ENCODE measurements at regions not wholly inside any gene's neighbourhood (a gene's known extent, or its start where the extent isn't known, plus 50 kb on each side); places are given as distances from the start of the nearest gene placed in this dataset.

- Histone ChIP-seq H3K4me3 (replicated peaks in 1 of 3) (no peak overlapping the region), H3K4me1 (no peaks in the 10 kb centered on the region), H3K36me3 (no peaks in the 10 kb centered on the region), H3K27ac (no peak overlapping the region), H3K27me3 (no peaks in the 10 kb centered on the region), H3K9me3 (no peaks in the 10 kb centered on the region)
- no peak for TF ChIP-seq CTCF (IDR thresholded peaks at IDR 0.05)
- TF ChIP-seq POLR2A (IDR thresholded peaks at IDR 0.05): no peak
- no peak for DNase-seq
- WGBS, 2 donors: 43 to 46% methylated on average over 2 of the region's 2 CpGs
- intact Hi-C loops (cut with DNase I): no loop called here
Measured at GRCh38 chr5:125336401-125336800, 590.0 kb upstream of the ZNF608 start.

- Histone ChIP-seq H3K27me3 (no peaks in the 10 kb centered on the region), H3K27ac (no peak overlapping the region), H3K4me1 (no peaks in the 10 kb centered on the region), H3K4me3 (replicated peaks in 1 of 3) (no peak overlapping the region), H3K9me3 (no peaks in the 10 kb centered on the region), H3K36me3 (no peaks in the 10 kb centered on the region)
- WGBS, 2 donors: 75 to 77% methylated on average over 2 of the region's 2 CpGs
- intact Hi-C loops (cut with DNase I): no loop called here
- no peak for DNase-seq
- TF ChIP-seq POLR2A (IDR thresholded peaks at IDR 0.05): no peak
- no peak for TF ChIP-seq CTCF (IDR thresholded peaks at IDR 0.05)
Measured at GRCh38 chr5:125337294-125337693, 590.9 kb upstream of the ZNF608 start.

- no peak for TF ChIP-seq POLR2A (IDR thresholded peaks at IDR 0.05)
- no peak for TF ChIP-seq CTCF (IDR thresholded peaks at IDR 0.05)
- WGBS, 2 donors: 87 to 88% methylated on average over 2 of the region's 2 CpGs
- H3K4me3 ChIP-seq (replicated peaks in 1 of 3): no peak overlapping the region
Measured at GRCh38 chr5:125338440-125339174, 592.2 kb upstream of the ZNF608 start.

GRCh38 chr5:125341436-125341835, 595.0 kb upstream of the ZNF608 start:
- H3K36me3 ChIP-seq: no peaks in the 10 kb centered on the region
- H3K4me1 ChIP-seq: no peaks in the 10 kb centered on the region
- 80 to 96% methylated on average over 1 of the region's 1 CpG for WGBS, 2 donors
- H3K4me3 ChIP-seq (replicated peaks in 1 of 3): no peak overlapping the region
- no peak for DNase-seq
- no peaks in the 10 kb centered on the region for H3K27me3 ChIP-seq
- no peaks in the 10 kb centered on the region for H3K9me3 ChIP-seq
- no peak overlapping the region for H3K27ac ChIP-seq
- intact Hi-C loops (cut with DNase I): no loop called here
- TF ChIP-seq CTCF (IDR thresholded peaks at IDR 0.05) (no peak), POLR2A (IDR thresholded peaks at IDR 0.05) (no peak)

More at GRCh38 chr5:125338440-125339174, 592.2 kb upstream of the ZNF608 start:
- H3K9me3 ChIP-seq: no peaks in the 10 kb centered on the region
- no peak for DNase-seq
- H3K36me3 ChIP-seq: no peaks in the 10 kb centered on the region
- no peaks in the 10 kb centered on the region for H3K4me1 ChIP-seq
- no peaks in the 10 kb centered on the region for H3K27me3 ChIP-seq
- intact Hi-C loops (cut with DNase I): no loop called here
- no peak overlapping the region for H3K27ac ChIP-seq

GRCh38 chr5:125343015-125343414, 596.6 kb upstream of the ZNF608 start:
- H3K36me3 ChIP-seq: no peaks in the 10 kb centered on the region
- H3K27me3 ChIP-seq: no peaks in the 10 kb centered on the region
- intact Hi-C loops (cut with DNase I): no loop called here
- TF ChIP-seq POLR2A (IDR thresholded peaks at IDR 0.05): no peak
- TF ChIP-seq CTCF (IDR thresholded peaks at IDR 0.05): no peak
- no peaks in the 10 kb centered on the region for H3K9me3 ChIP-seq
- H3K4me1 ChIP-seq: no peaks in the 10 kb centered on the region
- H3K27ac ChIP-seq: no peak overlapping the region
- 69 to 76% methylated on average over 2 of the region's 2 CpGs for WGBS, 2 donors
- DNase-seq: no peak
- H3K4me3 ChIP-seq (replicated peaks in 1 of 3): no peak overlapping the region
